CD4-positive, alpha-beta T cell treated with Interleukin-4 for 4 hours (primary cell): ENCODE measurements at regions not wholly inside any gene's neighbourhood (a gene's known extent, or its start where the extent isn't known, plus 50 kb on each side); places are given as distances from the start of the nearest gene placed in this dataset.
"Not testable (repeated sequence)": the region's sequence is repeated elsewhere in the genome, so short reads cannot be mapped to it uniquely, and the experiment has no call there.

ENCODE experiments used
- DNase-seq: peaks from one replicate; pipeline ENCODE4 v3.0.0-alpha.2; 2020

DNA sequence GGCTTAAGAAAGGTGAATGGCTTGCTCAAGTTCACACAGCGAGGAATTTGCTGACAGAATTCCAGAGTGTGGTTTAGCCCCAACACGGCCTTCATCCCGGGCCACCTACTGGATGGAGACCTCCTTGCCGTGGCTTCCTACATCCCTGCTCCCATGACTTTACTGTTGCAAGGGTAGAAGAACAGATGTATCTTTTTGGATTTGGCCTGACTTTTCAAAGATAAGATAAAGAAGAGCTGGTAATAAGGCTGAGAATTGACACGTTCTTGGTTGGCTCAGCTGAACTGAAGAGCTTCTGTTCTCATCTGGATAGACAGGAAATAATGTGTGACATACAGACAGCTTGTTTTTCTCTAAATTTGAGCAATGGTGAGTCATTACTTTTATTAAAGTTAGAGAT, 113.1 kb downstream of the KLF5 start:
- no peak for DNase-seq

DNA sequence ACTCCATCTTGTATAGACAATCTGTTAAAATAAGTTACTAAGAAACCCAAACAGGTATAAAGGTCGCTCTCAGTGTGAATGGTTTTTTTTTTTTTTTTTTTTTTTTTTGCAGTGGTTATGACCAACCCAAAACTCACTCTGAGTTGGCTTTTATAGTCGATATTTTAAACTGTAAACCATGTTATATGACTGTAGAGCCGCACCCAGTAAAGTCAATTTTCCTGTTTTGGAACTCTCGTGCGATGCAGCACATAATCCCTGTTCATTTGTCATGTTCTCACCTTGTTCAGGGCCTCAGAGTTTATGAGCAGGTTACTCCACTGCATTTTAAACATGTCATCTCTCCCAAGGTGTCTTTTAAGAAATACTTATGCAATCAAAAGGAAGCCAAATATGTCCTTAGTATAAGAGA, 112.5 kb downstream of the KLF5 start:
- no peak for DNase-seq

DNA sequence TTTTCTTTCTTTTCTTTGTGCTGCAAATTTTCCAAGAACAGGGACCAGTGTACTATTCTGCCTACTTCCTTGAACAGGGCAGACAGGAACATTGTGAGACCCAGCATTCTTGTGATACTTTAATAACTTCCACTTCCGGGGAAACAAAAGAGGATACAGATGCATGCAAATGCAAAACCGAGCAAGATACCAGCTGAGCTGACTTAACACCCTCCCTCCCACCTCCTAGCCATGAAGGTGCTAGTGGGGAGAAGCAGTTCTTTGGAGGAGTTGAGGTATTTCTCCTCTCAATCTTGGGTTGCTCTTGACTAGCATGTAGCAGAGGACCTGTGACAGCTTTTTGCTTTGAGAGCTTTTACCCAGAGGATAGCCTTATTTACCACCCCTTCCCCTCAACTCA, 111.2 kb downstream of the KLF5 start:
- no peak for DNase-seq

DNA sequence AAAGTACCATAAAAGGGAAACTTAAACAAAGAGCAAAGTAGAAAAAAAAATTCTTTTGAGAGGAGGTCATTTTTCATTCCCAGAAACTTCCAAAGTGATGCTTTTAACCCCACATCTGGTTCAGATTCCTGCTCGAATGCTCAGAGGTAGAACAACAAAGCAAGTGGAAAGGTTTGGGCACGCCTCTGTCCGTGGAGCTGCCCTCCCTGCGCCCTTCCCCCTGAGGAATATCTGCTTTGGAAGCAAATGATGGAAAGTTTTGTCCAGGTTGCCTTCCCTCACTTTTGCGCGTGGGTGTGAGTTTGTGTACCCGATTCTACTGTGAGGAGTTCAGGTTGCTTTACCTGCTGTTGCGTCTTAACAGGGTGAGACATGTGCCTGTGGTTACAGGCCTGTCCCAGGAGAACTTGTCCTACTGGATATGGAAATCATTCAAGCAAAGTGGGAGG, 110.2 kb downstream of the KLF5 start:
- no peak for DNase-seq

DNA sequence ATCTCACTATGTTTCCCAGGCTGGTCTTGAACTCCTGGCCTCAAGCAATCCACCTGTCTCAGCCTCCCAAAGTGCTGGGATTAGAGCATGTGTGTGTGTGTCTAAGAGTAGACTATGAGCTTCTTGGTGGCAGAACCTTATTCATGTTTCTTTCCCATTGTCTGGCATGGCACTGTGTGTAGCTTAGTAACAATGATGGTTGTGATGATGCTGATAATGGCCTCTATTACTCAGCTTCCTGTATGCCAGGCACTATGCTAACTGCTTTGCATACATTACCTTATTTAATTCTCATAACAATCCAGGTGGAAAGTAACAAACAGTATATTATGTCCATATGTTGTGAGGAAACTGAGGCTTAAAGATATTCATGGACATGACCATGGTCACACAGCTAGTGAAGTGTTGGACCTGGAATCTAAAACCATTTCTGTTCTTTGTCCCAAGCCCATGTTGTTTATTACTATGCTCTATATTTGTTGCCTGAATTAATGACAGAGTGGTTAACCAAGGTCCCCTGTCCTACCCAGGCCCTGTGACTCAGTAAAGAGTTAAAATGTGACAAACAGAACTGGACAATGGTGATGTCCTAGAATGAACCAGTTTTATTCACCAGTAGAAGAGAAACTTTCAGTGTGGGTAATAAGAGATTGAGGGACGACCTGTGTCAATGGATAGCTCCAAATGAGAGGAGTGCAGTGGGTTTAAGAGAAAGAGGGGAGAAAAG, 109.6 kb downstream of the KLF5 start:
- DNase-seq: no peak

DNA sequence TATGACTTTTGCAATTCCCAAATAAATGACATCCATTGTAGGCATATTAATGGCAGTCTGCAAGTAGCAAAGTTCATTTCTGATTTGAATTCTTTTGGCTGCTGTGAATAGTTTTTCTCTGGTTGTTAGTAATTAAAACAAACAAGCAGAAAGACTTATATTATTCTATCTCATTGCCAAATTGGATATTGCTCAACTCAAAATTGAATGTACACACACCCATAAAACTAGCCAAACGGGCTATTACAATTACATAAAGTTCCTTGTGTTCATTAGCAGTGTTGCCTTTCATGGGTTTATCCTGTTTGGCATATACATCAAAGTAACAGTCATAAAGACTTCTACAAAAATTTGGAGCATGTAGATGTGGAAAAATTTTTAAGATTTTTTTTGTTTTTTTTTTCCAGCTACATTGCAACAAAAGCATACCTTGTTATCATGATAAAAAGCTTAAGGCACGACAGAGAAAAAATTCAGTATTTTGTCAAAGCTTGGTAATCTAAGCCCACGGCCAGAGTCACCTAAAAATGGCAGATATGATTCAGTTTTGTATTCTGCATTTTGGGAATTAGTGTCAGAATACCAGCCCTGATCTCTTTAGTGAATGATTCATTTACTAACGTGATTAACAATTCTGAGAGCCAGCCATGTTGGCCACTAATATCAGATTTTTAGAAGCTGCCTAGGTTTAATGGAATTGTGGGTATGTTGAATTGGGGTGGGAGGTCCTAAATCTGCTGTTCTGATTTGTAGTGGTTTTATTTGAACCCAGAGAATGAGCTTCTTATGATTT, 108.4 kb downstream of the KLF5 start:
- no peak for DNase-seq

DNA sequence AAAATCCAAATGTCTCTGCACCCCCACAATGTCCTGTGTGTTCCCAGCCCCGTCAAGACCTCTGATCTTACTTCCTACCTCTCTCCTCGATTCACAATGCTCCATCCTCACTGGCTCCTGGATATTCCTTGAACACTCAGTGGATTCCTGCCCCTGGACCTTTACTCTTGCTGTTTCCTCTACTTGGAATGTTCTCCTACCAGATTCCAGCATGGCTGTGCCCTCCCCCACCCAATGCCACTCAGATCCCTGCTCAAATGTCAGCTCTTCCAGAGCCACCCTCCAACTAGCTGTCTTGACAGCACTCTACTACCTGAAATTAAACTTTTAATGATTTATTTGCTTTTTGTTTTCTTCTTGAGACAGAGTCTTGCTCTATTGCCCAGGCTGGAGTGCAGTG, 107.4 kb downstream of the KLF5 start:
- no peak for DNase-seq

DNA sequence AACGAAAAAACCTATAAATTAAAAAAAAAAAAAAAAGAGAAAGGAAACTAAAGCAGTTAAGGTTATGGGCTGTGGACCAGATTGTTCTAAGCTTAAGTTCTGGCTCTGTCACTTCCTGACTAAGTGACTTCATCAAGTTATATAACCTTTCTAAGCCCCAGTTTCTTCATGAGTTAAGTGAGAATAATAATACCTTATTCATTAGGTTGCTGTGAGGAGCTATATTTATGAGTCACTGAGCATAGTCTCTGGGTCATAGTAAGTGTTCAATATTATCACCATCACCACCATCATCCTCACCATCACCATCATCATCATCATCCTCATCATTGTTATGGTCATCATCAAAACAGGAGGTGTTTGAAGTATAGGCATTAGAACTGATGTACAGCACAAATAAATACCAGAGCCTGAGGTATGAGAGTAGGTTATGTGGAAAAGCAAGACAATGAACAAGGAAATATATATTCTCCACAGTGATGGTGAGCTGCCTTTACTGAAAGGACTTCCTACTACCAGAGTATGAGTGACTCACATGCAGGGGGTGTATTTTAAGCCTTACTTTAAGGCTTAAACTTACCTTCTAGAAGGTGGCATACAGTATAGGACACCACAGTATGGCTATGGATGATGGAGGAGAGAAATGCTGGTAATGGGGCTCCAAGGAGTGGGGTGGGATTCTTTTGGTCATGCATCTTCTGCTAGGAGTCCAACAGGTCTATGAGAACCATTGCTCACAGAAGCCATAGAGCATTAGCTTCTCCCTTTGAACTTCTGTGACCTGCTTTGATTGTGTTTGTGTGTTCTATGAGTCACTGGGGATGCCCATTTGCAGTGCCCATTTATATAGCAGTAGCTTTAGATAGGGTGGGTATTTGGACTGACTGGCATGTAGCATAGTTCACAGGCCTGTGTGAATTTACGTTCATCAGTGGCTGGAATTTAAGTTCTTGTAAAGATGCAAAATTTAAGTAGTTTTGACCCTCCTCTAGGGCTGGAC, 104.4 kb downstream of the KLF5 start:
- no peak for DNase-seq

DNA sequence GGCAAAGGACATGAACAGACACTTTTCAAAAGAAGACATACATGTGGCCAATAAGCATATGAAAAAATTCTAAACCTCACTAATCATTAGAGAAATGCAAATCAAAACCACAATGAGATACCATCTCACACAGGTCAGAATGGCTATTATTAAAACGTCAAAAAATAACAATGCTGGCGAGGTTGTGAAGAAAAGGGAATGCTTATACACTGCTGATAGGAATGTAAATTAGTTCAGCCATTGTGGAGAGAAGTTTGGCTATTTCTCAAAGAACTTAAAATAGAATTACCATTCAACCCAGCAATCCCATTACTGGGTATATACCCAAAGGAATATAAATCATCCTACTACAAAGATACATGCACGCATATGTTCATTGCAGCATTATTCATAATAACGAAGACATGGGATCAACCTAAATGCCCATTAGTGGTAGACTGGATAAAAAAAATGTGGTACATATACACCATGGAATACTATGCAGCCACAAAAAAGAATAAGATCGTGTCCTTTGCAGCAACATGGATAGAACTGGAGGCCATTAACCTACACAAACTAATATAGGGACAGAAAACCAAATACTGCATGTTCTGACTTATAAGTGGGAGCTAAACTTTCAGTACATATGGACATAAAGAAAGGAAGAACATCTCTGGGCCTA, 101.7 kb downstream of the KLF5 start:
- not testable (repeated sequence) for DNase-seq

DNA sequence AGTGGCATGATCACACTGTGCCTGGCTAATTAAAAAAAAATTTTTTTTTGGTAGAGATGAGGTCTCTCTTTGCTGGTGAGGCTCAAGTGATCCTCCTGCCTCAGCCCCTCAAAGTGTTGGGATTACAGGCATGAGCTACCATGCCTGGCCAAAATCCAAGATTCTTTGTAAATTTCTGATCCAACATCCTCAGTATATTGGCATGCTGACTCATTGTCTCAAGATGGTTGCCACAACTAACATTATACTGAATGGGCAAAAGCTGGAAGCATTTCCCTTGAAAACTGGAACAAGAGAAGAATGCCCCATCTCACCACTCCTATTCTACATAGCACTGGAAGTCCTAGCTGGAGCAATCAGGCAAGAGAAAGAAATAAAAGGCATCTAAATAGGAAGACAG, 100.0 kb downstream of the KLF5 start:
- DNase-seq: no peak

DNA sequence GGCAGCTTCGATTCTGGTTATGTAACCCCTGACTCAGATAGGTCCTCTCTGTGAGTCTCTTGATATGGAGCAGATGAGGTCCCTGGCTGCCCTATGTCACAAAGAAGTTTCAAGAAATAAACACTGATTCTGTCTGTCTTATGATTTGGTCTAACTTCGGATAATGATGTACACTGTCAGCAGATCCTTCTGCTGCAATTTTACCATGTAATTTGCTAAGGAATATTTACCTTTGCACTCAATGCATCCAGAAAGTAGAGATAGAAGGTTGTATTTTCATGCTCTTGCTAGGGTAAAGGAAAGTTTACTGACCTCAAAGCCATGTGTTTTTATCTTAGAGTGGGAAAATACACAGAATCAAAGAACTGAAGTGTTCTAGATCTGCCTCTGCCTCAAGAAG, 98.2 kb downstream of the KLF5 start:
- no peak for DNase-seq

DNA sequence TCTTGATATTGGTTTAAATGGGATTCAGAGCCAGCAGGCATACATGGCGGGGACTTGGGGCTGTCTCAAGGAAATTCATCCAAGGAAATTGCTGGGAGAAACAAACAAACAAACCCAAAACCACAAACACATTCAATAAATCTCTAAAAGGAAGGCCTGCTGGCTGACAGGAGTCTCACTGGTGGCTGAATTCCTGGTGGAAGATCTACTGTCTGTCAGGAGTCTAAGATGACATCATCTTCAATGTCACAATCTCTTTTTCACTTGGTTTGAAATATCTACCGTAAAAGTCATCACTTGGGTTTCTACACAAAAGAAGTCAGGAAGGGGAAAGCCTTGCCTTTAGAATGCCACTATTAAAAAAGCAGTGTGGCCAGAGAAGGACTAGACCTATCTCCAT, 87.9 kb downstream of the KLF5 start:
- DNase-seq: no peak

DNA sequence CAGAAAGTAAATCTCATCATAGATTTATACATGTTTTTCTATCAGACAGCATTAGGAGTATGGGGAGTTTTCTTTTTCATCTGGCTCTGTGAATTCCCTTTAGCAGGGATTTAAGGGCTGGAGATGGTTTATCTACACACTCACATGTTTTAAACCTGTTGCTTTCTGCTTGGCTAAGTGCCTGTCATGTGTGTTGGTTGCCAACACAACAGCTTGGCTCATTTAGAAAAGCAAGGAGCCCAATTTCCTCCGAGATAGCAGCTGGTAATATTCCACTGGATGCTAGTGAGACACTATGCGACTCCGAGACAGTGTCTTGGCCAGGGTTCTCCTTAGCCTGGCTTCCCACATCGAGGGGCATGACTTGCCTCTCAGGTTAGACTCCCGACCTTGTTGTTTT, 83.3 kb downstream of the KLF5 start:
- no peak for DNase-seq

DNA sequence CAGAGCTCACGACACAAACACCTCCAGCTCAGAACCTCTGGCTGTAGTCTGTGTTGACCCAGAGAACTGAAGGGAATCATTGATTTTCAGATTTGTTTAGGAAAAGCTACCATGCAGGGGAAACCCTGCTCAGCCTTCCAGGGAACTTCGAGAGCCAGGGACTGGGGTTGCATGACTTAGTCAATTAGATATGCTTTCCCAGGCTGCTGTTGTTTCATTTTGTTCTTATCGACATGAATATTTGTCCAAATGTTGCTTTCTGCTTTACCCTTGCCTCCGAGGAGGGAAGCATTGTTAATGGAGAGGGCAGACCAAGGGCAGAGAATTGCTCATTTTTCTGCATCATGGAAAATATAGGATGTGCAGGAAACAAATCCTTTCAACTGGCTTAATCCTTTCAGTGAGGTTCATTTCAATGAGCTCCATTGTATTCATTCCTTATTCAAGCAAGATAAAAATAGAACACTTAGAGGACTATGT, 82.5 kb downstream of the KLF5 start:
- no peak for DNase-seq

DNA sequence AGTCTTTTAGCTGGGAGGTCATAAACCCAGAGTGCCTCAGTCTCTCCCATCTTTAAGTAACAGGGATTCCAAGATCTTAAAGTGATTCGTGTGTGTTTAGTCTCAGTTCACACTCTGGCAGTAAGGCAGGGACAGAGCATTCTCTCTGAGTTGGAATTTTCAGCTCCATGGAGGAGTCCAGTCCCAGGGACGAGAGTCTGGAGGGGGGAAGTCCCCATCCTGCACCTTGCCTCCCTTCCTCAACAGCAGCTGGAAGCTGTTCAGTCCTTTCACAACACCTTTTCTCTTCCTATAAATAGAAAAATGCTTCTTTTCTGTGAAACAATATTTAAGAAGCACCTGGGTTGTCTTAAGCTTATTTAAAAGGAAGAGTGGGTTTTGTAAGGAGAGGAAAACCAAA, 82.0 kb downstream of the KLF5 start:
- no peak for DNase-seq

DNA sequence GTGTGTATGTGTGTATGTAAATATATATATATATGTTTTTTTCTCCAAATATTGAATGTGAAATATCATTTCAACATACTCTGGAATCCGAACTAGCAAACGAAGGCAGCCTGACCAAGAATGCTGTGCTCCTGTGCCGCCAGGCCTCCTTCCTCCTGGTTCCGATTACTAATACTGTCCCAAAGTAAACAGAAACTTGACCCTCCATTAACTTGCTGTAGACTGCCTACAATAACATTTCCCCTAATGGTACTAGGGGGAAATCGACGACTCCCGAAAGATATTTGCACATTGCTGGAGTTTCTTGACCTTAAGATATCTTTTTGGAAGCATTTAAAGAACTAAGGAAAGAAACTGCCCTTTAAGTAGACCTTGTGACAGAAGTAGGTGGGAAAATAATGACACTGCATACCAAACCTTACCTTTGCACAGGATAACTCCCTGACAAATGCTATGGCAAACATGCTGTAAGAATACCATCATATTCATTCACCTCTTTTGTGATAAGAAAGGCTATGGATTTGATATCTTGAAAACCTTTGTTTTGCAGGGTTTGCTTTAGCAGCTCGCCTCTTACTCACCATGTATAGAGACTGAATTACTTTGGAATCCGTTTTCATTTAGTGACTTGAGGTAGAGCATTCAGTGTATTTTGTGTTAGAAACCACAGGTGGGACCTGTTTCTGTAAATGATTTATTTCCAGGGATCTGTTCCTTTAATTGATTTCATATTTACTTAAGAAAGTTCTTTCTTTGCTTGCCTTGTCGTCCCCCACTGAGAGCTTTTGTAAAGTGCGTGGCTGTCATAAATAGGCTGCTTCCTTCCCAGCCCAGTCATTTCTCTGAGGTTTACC, 80.1 kb downstream of the KLF5 start:
- DNase-seq: no peak

DNA sequence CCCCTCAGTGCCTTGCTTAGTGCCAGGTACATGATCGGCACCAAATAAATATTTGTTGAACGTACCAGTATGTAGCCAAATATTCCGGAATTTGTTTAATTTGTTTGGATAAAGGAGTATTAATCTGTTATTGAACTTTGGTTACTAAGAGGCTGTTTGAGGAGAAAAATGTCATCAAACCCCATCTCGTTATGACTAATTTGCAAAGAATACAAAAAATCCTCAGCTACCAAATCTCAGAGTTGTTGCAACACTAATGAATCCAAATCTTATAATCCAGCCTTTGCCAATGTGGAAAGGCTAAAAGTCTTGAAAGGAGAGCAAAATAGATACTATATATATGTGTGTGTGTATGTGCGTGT, 79.5 kb downstream of the KLF5 start:
- DNase-seq: no peak

DNA sequence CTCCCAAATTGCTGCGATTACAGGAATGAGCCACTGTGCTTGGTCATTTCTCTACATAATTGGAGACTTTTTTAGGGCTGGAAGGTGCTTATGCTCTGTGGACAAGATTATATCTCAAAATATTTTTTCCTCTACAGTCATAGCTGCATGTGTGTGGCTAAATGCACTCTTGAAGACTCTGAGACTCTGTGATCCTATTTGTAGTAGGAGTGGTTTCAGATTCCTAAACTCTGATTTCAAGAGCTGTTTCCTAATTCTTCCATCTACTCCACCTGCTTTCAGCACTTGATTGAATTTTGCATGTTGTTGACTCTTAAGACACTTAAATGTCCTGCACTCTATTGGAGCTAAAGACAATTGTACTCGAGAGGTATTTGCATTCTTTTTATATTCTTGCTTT, 78.0 kb downstream of the KLF5 start:
- no peak for DNase-seq

DNA sequence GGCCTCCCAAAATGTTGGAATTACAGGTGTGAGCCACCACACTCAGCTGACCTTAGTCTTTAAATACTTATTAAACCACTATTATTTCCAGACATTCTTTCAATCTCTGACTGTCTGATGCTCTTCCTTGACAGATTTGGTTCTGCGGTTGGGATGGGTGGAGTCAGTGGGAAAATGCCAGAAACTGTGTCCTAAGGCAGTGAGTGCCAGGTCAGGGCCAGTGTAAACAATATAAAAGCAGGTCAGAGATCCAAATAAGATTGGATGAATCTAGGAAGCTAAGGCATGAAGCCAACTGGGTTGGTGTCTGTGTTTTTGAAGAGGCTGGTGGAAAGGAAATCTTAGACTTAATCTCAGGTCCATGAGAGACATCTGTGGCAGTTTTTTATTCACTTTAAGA, 74.7 kb downstream of the KLF5 start:
- DNase-seq: no peak

DNA sequence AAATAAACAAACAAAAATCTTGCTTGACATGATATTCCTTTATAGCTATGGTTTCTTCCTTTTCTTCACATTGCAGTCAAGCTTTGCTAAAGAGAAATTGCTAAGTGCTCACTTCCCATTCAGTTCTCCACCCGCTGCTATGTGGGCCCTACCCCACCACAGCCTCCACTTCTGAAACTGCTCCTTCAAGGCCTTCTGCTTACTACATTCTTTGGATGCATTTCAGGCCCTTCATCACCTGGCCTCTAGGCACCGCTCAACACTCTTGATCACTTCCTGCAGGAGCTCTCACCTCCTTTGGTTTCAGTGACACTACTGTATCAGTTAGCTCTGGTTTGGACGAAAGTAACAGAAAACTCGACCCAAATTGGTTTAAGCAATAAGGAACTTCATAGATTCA, 72.4 kb downstream of the KLF5 start:
- no peak for DNase-seq

DNA sequence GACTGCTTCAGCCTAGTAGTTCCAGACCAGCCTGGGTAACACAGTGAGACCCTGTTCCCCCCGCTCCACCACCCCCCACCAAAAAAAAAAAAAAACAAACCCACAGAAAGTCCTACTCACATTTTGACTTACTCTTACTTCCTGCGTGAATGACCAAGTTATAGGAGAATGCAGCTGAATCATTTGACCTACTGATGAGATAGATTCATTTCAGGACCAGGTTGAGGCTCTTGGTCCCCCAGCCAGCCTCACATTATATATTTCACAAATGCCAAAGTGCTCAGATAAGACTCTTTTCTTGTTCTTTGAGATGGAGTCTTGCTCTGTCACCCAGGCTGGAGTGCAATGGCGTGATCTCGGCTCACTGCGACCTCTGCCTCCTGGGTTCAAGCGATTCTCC, 70.2 kb downstream of the KLF5 start:
- no peak for DNase-seq
